GM10266 (cell line): ENCODE measurements at regions not wholly inside any gene's neighbourhood (a gene's known extent, or its start where the extent isn't known, plus 50 kb on each side); places are given as distances from the start of the nearest gene placed in this dataset.

Experiments
- DNase-seq: peaks from one replicate; pipeline ENCODE4 v3.0.0; 2012; ENCODE audit errors: extremely low spot score
- TF ChIP-seq, protein P1 (sequence below): IDR thresholded peaks from 2 replicates; pipeline ENCODE4 v1.5.1; 2012; ENCODE audit warnings: mild to moderate bottlenecking, low read depth; ENCODE audit not compliant: control insufficient read depth, insufficient read depth; ENCODE audit errors: missing control alignments

DNA sequence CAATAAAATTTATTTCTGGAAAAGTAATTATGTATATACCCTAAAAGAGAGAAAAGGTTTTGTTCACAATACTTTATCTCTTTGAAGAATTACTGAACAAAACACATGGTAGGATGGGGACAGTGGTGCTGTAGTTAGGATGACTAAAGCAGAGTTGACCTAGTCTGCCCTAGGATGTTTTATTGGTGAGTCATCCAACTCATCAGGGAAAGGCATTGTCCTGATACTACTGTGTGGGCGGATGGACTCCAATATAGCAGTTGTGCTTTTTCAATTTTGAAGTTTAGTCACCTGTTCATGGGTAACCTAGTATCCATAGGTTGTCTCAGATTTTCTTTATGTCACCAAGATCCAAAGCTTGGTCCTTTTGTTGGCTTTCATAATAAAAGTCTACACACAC, 53.3 kb upstream of the EYS start:
- no peak for DNase-seq
- TF ChIP-seq, protein P1, sequence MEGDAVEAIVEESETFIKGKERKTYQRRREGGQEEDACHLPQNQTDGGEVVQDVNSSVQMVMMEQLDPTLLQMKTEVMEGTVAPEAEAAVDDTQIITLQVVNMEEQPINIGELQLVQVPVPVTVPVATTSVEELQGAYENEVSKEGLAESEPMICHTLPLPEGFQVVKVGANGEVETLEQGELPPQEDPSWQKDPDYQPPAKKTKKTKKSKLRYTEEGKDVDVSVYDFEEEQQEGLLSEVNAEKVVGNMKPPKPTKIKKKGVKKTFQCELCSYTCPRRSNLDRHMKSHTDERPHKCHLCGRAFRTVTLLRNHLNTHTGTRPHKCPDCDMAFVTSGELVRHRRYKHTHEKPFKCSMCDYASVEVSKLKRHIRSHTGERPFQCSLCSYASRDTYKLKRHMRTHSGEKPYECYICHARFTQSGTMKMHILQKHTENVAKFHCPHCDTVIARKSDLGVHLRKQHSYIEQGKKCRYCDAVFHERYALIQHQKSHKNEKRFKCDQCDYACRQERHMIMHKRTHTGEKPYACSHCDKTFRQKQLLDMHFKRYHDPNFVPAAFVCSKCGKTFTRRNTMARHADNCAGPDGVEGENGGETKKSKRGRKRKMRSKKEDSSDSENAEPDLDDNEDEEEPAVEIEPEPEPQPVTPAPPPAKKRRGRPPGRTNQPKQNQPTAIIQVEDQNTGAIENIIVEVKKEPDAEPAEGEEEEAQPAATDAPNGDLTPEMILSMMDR: no peak
